GM21576 (cell line): ENCODE measurements at regions not wholly inside any gene's neighbourhood (a gene's known extent, or its start where the extent isn't known, plus 50 kb on each side); places are given as distances from the start of the nearest gene placed in this dataset.
"Not testable (repeated sequence)": the region's sequence is repeated elsewhere in the genome, so short reads cannot be mapped to it uniquely, and the experiment has no call there.

Experiments
- ATAC-seq: cut with Tn5 transposase; IDR thresholded peaks from one replicate; pipeline ENCODE4 v1.9.1; 2021; ENCODE audit warnings: mild to moderate bottlenecking, moderate library complexity; ENCODE audit not compliant: unreplicated experiment

DNA sequence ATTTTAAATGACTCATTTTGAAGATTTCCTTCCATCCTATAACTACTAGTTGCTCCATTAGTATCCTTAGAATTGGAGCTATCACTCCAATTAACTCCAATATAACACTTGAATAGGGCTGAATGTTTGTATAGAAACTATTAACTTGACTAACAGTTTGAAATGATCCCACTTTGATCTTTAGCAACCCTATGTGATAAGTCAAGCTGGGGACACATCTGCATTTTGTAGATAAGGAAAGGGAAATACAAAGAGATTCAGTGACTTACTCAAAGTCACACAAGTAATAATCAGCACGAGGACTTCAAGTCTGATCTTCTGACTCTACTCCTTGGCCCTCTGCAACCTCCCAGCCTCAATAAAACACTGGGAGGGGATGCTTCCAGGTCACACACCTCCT is 101.1 kb downstream of the TMEM215 start:
- ATAC-seq, result no peak

DNA sequence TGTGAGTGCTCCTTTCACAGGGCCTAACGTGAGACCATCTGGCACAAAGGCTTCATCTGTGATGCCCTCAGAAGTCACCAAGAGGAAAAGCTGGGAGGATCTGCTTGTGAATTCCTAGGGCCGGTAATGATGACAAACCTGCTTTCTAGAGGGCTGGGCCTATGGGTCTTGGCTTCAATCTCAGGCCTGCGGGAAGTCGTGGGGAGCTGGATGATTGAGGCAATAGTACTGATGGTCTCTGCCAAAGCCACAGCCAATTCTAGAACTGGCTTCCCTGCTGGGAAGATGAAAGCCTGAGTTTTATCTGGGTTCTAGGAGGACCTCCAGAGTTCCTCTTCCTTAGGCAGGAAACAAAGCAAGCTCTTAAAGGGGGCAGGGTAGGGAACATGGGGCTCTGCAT is 102.7 kb downstream of the TMEM215 start:
- ATAC-seq, result no peak

DNA sequence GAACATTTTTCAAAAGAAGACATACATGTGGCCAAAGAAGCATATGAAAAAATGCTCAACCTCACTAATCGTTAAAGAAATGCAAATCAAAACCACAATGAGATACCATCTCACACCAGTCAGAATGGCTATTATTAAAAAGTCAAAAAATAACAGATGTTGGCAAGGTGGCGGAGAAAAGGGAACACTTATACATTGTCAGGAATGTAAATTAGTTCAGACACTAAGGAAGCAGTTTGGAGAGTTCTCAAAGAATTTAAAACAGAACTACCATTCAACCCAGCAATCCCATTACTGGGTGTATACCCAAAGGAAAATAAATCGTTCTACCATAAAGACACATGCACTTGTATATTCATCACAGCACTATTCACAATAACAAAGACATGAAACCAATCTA is 106.9 kb downstream of the APTX start:
- not testable (repeated sequence) for ATAC-seq

DNA sequence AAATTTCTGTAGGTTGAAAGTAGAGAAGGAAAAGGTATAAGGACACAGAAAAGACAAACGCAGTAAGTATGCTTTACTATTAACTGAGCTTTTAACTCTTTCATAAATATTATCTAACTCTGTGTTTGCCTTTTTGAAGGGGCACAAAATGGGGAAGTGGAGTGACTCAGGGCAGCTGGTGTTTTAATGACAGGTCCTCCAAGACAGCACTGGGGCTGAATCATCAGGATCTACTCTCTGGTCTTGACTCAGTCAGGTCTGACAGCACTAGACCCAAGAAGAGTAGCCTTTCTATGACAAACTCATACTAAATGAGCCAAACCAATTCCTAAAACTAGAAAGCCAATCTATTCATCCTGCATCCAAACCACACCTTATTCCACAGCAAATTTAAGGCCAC is 102.2 kb downstream of the APTX start:
- ATAC-seq, result no peak

DNA sequence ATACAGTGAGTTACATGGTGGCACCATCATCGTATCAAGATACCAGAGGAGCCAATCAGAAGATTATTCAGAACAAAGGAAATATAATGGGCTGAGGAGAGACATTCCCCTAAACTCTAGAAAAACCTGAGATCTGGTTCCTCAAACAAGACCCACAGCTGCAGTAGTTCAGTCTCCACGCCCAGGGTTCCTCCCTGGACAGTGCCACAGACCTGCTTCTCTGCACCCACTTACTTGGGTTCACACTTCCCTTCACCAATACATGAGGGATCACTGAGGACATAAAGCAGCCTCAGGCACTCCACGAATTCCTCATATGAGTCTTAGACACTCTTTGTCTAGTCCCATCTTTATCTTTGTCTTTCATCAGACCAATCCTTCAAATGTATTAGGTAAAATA is 101.7 kb downstream of the APTX start:
- no peak for ATAC-seq

DNA sequence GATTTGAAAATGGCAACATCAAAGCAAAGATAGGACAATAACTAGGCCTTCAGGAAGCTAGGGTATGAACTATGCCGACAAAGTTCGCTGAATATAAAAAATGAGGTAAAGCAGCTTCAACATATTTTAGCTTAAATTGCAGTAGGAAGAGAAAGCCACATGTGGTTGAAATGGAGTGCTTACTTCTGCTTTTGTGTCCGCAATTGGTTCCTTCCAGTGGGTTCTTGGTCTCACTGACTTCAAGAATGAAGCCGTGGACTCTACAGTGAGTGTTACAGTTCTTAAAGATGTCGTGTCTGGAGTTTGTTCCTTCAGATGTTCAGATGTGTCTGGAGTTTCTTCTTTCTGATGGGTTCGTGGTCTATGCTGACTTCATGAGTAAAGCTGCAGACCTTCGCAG is 95.2 kb downstream of the APTX start:
- peak; percentile 98 for ATAC-seq

- no peak for ATAC-seq
Observed at GRCh38 chr9:32915802-32916201, 85.6 kb downstream of the APTX start.

DNA sequence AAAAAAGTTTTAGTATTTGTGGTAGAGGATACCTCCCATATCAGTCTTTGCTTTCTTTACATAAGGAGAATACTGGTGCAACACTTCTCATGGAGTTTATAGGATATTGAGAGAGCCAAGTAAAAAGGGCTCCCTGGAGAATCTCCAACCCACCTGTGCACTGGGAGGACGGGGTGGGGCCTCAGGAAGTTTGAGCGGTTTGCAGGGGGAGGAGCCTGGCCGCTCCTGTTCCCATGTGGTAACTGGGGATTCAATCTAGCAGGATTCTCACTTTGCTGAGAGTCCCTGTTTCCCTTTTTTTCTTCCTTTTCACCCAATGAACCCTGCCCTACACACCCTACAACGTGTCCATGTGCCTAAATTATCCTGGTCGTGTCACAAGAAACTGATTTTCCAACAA is 82.8 kb downstream of the APTX start:
- ATAC-seq, result no peak
